ENCODE measurements at regions not wholly inside any gene's neighbourhood (a gene's known extent, or its start where the extent isn't known, plus 50 kb on each side); places are given as distances from the start of the nearest gene placed in this dataset.

GRCh38 chr2:164164602-164165001 is 428.8 kb upstream of the FIGN start:
- no peaks in the 10 kb centered on the region for H3K36me3 ChIP-seq (ENCODE audit: insufficient read depth in 1 of 2, low read depth in 1 of 2)
- ATAC-seq (no peak), DNase-seq (no peak)
- TF ChIP-seq CTCF (IDR thresholded peaks at IDR 0.05), result no peak
- H3K27ac ChIP-seq, result no peak overlapping the region
- intact Hi-C loops (cut with DNase I), result no loop called here
- no peaks in the 10 kb centered on the region for H3K27me3 ChIP-seq (ENCODE audit: insufficient read depth in 3 of 3, low read length in 2 of 3)
- H3K4me1 ChIP-seq, result no peaks in the 10 kb centered on the region
- WGBS, 3 donors, result 89 to 91% (median 89%) methylated on average over 6 to 8 of the region's 8 CpGs
- H3K9me3 ChIP-seq, result peaks cover 1% of the 10 kb centered on the region
- H3K4me3 ChIP-seq, result no peak overlapping the region

- no peaks in the 10 kb centered on the region for H3K4me1 ChIP-seq
- no peak for DNase-seq
- intact Hi-C loops (cut with DNase I), result no loop called here
- peaks cover 4% of the 10 kb centered on the region for H3K9me3 ChIP-seq
- TF ChIP-seq CTCF (IDR thresholded peaks at IDR 0.05), result no peak
- H3K4me3 ChIP-seq, result no peak overlapping the region
- H3K36me3 ChIP-seq (ENCODE audit: insufficient read depth in 1 of 2, low read depth in 1 of 2), result no peaks in the 10 kb centered on the region
- no peak overlapping the region for H3K27ac ChIP-seq
- no peaks in the 10 kb centered on the region for H3K27me3 ChIP-seq (ENCODE audit: insufficient read depth in 3 of 3, low read length in 2 of 3)
- no peak for ATAC-seq
These were observed 419.8 kb upstream of the FIGN start for GRCh38 chr2:164155558-164155957.

- 39 to 57% (median 43%) methylated on average over 5 of the region's 5 CpGs for WGBS, 3 donors
- Histone ChIP-seq H3K9me3 (no peaks in the 10 kb centered on the region), H3K36me3 (ENCODE audit: insufficient read depth in 1 of 2, low read depth in 1 of 2) (no peaks in the 10 kb centered on the region), H3K4me3 (no peak overlapping the region), H3K27ac (no peak overlapping the region), H3K27me3 (ENCODE audit: insufficient read depth in 3 of 3, low read length in 2 of 3) (peaks cover 0 to 3% (median 0%) of the 10 kb centered on the region in 3 donors), H3K4me1 (no peaks in the 10 kb centered on the region)
- DNase-seq, result no peak
- intact Hi-C loops (cut with DNase I), result no loop called here
- TF ChIP-seq CTCF (IDR thresholded peaks at IDR 0.05), result no peak
- ATAC-seq, result no peak
These were observed 415.7 kb upstream of the FIGN start for GRCh38 chr2:164151522-164151921.

GRCh38 chr2:164150604-164151003 is 414.8 kb upstream of the FIGN start:
- no peak for TF ChIP-seq CTCF (IDR thresholded peaks at IDR 0.05)

GRCh38 chr2:164146441-164146840 is 410.6 kb upstream of the FIGN start:
- H3K27ac ChIP-seq, result no peak overlapping the region
- no peaks in the 10 kb centered on the region for H3K4me1 ChIP-seq
- DNase-seq (no peak), ATAC-seq (no peak)
- no peak overlapping the region for H3K4me3 ChIP-seq
- H3K36me3 ChIP-seq (ENCODE audit: insufficient read depth in 1 of 2, low read depth in 1 of 2), result no peaks in the 10 kb centered on the region
- TF ChIP-seq CTCF (IDR thresholded peaks at IDR 0.05), result no peak
- intact Hi-C loops (cut with DNase I), result no loop called here
- H3K27me3 ChIP-seq (ENCODE audit: insufficient read depth in 3 of 3, low read length in 2 of 3), result peaks cover 0 to 3% (median 0%) of the 10 kb centered on the region in 3 donors
- no peaks in the 10 kb centered on the region for H3K9me3 ChIP-seq

More at GRCh38 chr2:164150604-164151003, 414.8 kb upstream of the FIGN start:
- Histone ChIP-seq H3K36me3 (ENCODE audit: insufficient read depth in 1 of 2, low read depth in 1 of 2) (no peaks in the 10 kb centered on the region), H3K27me3 (ENCODE audit: insufficient read depth in 3 of 3, low read length in 2 of 3) (peaks cover 0 to 3% (median 0%) of the 10 kb centered on the region in 3 donors), H3K4me3 (no peak overlapping the region), H3K4me1 (no peaks in the 10 kb centered on the region), H3K27ac (no peak overlapping the region), H3K9me3 (no peaks in the 10 kb centered on the region)
- no peak for DNase-seq
- intact Hi-C loops (cut with DNase I), result no loop called here
- ATAC-seq, result no peak

Measured in psoas muscle (tissue), 7 donors.